ENCODE measurements at regions not wholly inside any gene's neighbourhood (a gene's known extent, or its start where the extent isn't known, plus 50 kb on each side); places are given as distances from the start of the nearest gene placed in this dataset.
"Not testable (repeated sequence)": the region's sequence is repeated elsewhere in the genome, so short reads cannot be mapped to it uniquely, and the experiment has no call there.

- no peaks in the 10 kb centered on the region for H3K36me3 Mint-ChIP-seq (ENCODE audit: low read depth)
These were observed 318.3 kb downstream of the GLUD2 start for GRCh38 chrX:121365572-121366161.

GRCh38 chrX:121374471-121374870 lies 327.1 kb downstream of the GLUD2 start:
- Mint-ChIP-seq H3K36me3 (ENCODE audit: low read depth) (no peaks in the 10 kb centered on the region), H3K27ac (no peak overlapping the region), H3K4me1 (ENCODE audit: low read depth) (no peaks in the 10 kb centered on the region), H3K27me3 (no peaks in the 10 kb centered on the region), H3K4me3 (no peak overlapping the region), H3K9me3 (no peaks in the 10 kb centered on the region)
- intact Hi-C loops (cut with micrococcal nuclease): no loop called here

More at GRCh38 chrX:121365572-121366161, 318.3 kb downstream of the GLUD2 start:
- no peak overlapping the region for H3K27ac Mint-ChIP-seq
- no peak overlapping the region for H3K4me3 Mint-ChIP-seq
- H3K4me1 Mint-ChIP-seq (ENCODE audit: low read depth): no peaks in the 10 kb centered on the region
- H3K27me3 Mint-ChIP-seq: no peaks in the 10 kb centered on the region
- H3K9me3 Mint-ChIP-seq: peaks cover 6% of the 10 kb centered on the region
- intact Hi-C loops (cut with micrococcal nuclease): no loop called here

- H3K9me3 Mint-ChIP-seq; H3K4me3 Mint-ChIP-seq; H3K27ac Mint-ChIP-seq; H3K36me3 Mint-ChIP-seq (ENCODE audit: low read depth); intact Hi-C loops (cut with micrococcal nuclease); H3K4me1 Mint-ChIP-seq (ENCODE audit: low read depth); H3K27me3 Mint-ChIP-seq: not testable (repeated sequence)
These were observed 334.5 kb downstream of the GLUD2 start for GRCh38 chrX:121381915-121382314.

- H3K27me3 Mint-ChIP-seq: no peaks in the 10 kb centered on the region
- H3K4me1 Mint-ChIP-seq (ENCODE audit: low read depth): no peaks in the 10 kb centered on the region
- no peak overlapping the region for H3K27ac Mint-ChIP-seq
- no peaks in the 10 kb centered on the region for H3K9me3 Mint-ChIP-seq
- no peaks in the 10 kb centered on the region for H3K36me3 Mint-ChIP-seq (ENCODE audit: low read depth)
- H3K4me3 Mint-ChIP-seq: no peak overlapping the region
- intact Hi-C loops (cut with micrococcal nuclease): no loop called here
These were observed 342.7 kb downstream of the GLUD2 start for GRCh38 chrX:121389976-121390714.

GRCh38 chrX:121405826-121406225 lies 358.4 kb downstream of the GLUD2 start:
- no peaks in the 10 kb centered on the region for H3K36me3 Mint-ChIP-seq (ENCODE audit: low read depth)
- H3K9me3 Mint-ChIP-seq: no peaks in the 10 kb centered on the region
- H3K27ac Mint-ChIP-seq: no peak overlapping the region
- H3K27me3 Mint-ChIP-seq: no peaks in the 10 kb centered on the region
- intact Hi-C loops (cut with micrococcal nuclease): no loop called here
- H3K4me3 Mint-ChIP-seq: no peak overlapping the region
- no peaks in the 10 kb centered on the region for H3K4me1 Mint-ChIP-seq (ENCODE audit: low read depth)

- Mint-ChIP-seq H3K27me3 (no peaks in the 10 kb centered on the region), H3K4me1 (ENCODE audit: low read depth) (no peaks in the 10 kb centered on the region), H3K27ac (no peak overlapping the region), H3K4me3 (no peak overlapping the region), H3K36me3 (ENCODE audit: low read depth) (no peaks in the 10 kb centered on the region), H3K9me3 (no peaks in the 10 kb centered on the region)
- intact Hi-C loops (cut with micrococcal nuclease): no loop called here
These were observed 360.2 kb downstream of the GLUD2 start for GRCh38 chrX:121407627-121408026.

- intact Hi-C loops (cut with micrococcal nuclease); H3K27me3 Mint-ChIP-seq; H3K36me3 Mint-ChIP-seq (ENCODE audit: low read depth); H3K27ac Mint-ChIP-seq; H3K9me3 Mint-ChIP-seq; H3K4me3 Mint-ChIP-seq; H3K4me1 Mint-ChIP-seq (ENCODE audit: low read depth): not testable (repeated sequence)
These were observed 384.1 kb downstream of the GLUD2 start for GRCh38 chrX:121431514-121431913.

GRCh38 chrX:121433289-121433688 lies 385.9 kb downstream of the GLUD2 start:
- Mint-ChIP-seq H3K4me1 (ENCODE audit: low read depth) (no peaks in the 10 kb centered on the region), H3K4me3 (no peak overlapping the region), H3K9me3 (peaks cover 9% of the 10 kb centered on the region), H3K27me3 (no peaks in the 10 kb centered on the region), H3K27ac (no peak overlapping the region), H3K36me3 (ENCODE audit: low read depth) (no peaks in the 10 kb centered on the region)
- intact Hi-C loops (cut with micrococcal nuclease): no loop called here

GRCh38 chrX:121437666-121438065 lies 390.3 kb downstream of the GLUD2 start:
- H3K9me3 Mint-ChIP-seq; H3K4me3 Mint-ChIP-seq; H3K27me3 Mint-ChIP-seq; H3K27ac Mint-ChIP-seq; intact Hi-C loops (cut with micrococcal nuclease); H3K4me1 Mint-ChIP-seq (ENCODE audit: low read depth); H3K36me3 Mint-ChIP-seq (ENCODE audit: low read depth): not testable (repeated sequence)

GRCh38 chrX:121455890-121456289 lies 408.5 kb downstream of the GLUD2 start:
- Mint-ChIP-seq H3K4me3 (no peak overlapping the region), H3K27ac (no peak overlapping the region)

GRCh38 chrX:121456315-121456714 lies 408.9 kb downstream of the GLUD2 start:
- H3K9me3 Mint-ChIP-seq: no peaks in the 10 kb centered on the region
- intact Hi-C loops (cut with micrococcal nuclease): no loop called here
- H3K36me3 Mint-ChIP-seq (ENCODE audit: low read depth): no peaks in the 10 kb centered on the region
- no peaks in the 10 kb centered on the region for H3K27me3 Mint-ChIP-seq
- no peak overlapping the region for H3K27ac Mint-ChIP-seq
- H3K4me3 Mint-ChIP-seq: no peak overlapping the region
- no peaks in the 10 kb centered on the region for H3K4me1 Mint-ChIP-seq (ENCODE audit: low read depth)

More at GRCh38 chrX:121455890-121456289, 408.5 kb downstream of the GLUD2 start:
- Mint-ChIP-seq H3K36me3 (ENCODE audit: low read depth) (no peaks in the 10 kb centered on the region), H3K4me1 (ENCODE audit: low read depth) (no peaks in the 10 kb centered on the region), H3K27me3 (no peaks in the 10 kb centered on the region), H3K9me3 (no peaks in the 10 kb centered on the region)
- intact Hi-C loops (cut with micrococcal nuclease): no loop called here

- Mint-ChIP-seq H3K27ac (no peak overlapping the region), H3K36me3 (ENCODE audit: low read depth) (no peaks in the 10 kb centered on the region), H3K27me3 (no peaks in the 10 kb centered on the region), H3K4me1 (ENCODE audit: low read depth) (no peaks in the 10 kb centered on the region), H3K4me3 (no peak overlapping the region), H3K9me3 (no peaks in the 10 kb centered on the region)
- intact Hi-C loops (cut with micrococcal nuclease): no loop called here
These were observed 409.7 kb downstream of the GLUD2 start for GRCh38 chrX:121457096-121457495.

GRCh38 chrX:121479406-121479805 lies 432.0 kb downstream of the GLUD2 start:
- intact Hi-C loops (cut with micrococcal nuclease): no loop called here
- Mint-ChIP-seq H3K4me3 (no peak overlapping the region), H3K36me3 (ENCODE audit: low read depth) (no peaks in the 10 kb centered on the region), H3K27me3 (no peaks in the 10 kb centered on the region), H3K9me3 (peaks cover 14% of the 10 kb centered on the region), H3K27ac (no peak overlapping the region), H3K4me1 (ENCODE audit: low read depth) (no peaks in the 10 kb centered on the region)

- no peak overlapping the region for H3K27ac Mint-ChIP-seq
- H3K4me1 Mint-ChIP-seq (ENCODE audit: low read depth): no peaks in the 10 kb centered on the region
- no peaks in the 10 kb centered on the region for H3K9me3 Mint-ChIP-seq
- no peak overlapping the region for H3K4me3 Mint-ChIP-seq
- H3K36me3 Mint-ChIP-seq (ENCODE audit: low read depth): no peaks in the 10 kb centered on the region
- intact Hi-C loops (cut with micrococcal nuclease): no loop called here
- H3K27me3 Mint-ChIP-seq: no peaks in the 10 kb centered on the region
These were observed 449.6 kb downstream of the GLUD2 start for GRCh38 chrX:121496966-121497365.

GRCh38 chrX:121504153-121504552 lies 456.7 kb downstream of the GLUD2 start:
- Mint-ChIP-seq H3K4me3 (no peak overlapping the region), H3K9me3 (no peaks in the 10 kb centered on the region), H3K4me1 (ENCODE audit: low read depth) (no peaks in the 10 kb centered on the region), H3K27me3 (no peaks in the 10 kb centered on the region), H3K27ac (no peak overlapping the region), H3K36me3 (ENCODE audit: low read depth) (no peaks in the 10 kb centered on the region)
- intact Hi-C loops (cut with micrococcal nuclease): no loop called here
